ENCODE measurements at regions not wholly inside any gene's neighbourhood (a gene's known extent, or its start where the extent isn't known, plus 50 kb on each side); places are given as distances from the start of the nearest gene placed in this dataset.

DNA sequence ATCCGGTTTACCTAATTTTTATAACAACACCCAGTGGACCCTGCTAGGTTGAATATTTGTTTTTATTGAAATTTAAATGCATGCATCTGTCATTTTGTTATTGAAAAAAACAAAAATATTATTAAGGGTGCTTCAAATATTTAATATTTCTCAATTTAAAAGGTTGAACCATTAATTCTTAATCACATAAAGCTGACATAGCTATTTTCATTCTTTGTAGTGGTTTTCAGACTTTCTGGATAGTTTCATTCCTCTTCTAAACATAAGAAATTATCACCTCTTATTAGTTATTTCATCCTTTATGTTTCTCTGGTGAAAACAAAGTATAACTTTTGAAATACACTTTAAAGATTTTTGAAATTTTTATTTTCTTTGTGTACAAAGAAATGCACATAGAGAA lies 369.9 kb upstream of the PLSCR5 start:
- H3K36me3 Mint-ChIP-seq (ENCODE audit: low read depth, unreplicated experiment), result no peaks in the 10 kb centered on the region
- TF ChIP-seq, protein P1, sequence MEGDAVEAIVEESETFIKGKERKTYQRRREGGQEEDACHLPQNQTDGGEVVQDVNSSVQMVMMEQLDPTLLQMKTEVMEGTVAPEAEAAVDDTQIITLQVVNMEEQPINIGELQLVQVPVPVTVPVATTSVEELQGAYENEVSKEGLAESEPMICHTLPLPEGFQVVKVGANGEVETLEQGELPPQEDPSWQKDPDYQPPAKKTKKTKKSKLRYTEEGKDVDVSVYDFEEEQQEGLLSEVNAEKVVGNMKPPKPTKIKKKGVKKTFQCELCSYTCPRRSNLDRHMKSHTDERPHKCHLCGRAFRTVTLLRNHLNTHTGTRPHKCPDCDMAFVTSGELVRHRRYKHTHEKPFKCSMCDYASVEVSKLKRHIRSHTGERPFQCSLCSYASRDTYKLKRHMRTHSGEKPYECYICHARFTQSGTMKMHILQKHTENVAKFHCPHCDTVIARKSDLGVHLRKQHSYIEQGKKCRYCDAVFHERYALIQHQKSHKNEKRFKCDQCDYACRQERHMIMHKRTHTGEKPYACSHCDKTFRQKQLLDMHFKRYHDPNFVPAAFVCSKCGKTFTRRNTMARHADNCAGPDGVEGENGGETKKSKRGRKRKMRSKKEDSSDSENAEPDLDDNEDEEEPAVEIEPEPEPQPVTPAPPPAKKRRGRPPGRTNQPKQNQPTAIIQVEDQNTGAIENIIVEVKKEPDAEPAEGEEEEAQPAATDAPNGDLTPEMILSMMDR (IDR thresholded peaks at IDR 0.05; ENCODE audit: unreplicated experiment), result no peak
- H3K4me3 Mint-ChIP-seq (ENCODE audit: unreplicated experiment), result no peak overlapping the region
- no peaks in the 10 kb centered on the region for H3K9me3 Mint-ChIP-seq (ENCODE audit: unreplicated experiment)
- no peak for DNase-seq (ENCODE audit: low spot score)
- H3K27me3 Mint-ChIP-seq (ENCODE audit: unreplicated experiment), result no peaks in the 10 kb centered on the region
- no peak overlapping the region for H3K27ac Mint-ChIP-seq (ENCODE audit: unreplicated experiment)
- no peaks in the 10 kb centered on the region for H3K4me1 Mint-ChIP-seq (ENCODE audit: unreplicated experiment)

DNA sequence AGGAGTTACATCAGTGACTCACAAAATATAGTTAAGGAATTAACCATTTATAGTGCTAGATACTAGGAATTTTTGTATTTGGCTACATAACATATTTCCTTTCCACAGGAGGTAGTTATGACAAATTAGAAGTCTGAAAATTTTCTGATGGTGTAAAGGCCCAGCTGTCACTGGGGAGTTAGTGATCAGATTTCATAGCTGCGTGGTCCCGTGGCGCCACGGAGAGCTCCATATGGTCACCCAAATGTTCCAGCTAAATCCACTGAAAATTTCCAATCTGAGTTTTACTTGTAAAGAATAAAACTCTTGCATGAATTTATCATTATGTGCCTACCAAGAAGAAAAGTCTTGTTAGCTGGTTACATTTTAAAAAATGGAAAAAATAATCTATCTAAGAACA lies 368.9 kb upstream of the PLSCR5 start:
- Mint-ChIP-seq H3K27ac (ENCODE audit: unreplicated experiment) (no peak overlapping the region), H3K4me3 (ENCODE audit: unreplicated experiment) (no peak overlapping the region), H3K9me3 (ENCODE audit: unreplicated experiment) (no peaks in the 10 kb centered on the region), H3K27me3 (ENCODE audit: unreplicated experiment) (no peaks in the 10 kb centered on the region), H3K36me3 (ENCODE audit: low read depth, unreplicated experiment) (no peaks in the 10 kb centered on the region), H3K4me1 (ENCODE audit: unreplicated experiment) (no peaks in the 10 kb centered on the region)
- TF ChIP-seq, protein P1 (IDR thresholded peaks at IDR 0.05; ENCODE audit: unreplicated experiment), result no peak
- DNase-seq (ENCODE audit: low spot score), result no peak

DNA sequence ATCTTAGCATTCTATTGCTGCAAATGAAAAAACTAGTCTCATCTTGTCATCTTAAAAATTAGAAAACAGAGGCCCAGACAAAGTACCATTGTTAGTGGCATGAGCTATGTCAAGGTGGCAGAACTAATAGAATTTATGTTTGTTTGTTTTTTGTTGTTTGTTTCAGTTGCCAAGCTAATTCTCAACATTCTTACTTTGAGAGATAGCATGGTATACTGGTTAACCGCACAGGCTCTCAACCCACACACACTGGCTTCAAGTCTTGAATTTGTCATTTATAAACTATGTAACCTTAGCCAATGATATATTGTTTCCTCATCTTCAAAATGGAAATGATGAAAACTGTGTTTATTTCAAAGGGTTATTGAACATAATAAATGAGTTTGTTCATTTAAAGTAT lies 367.6 kb upstream of the PLSCR5 start:
- no peak overlapping the region for H3K27ac Mint-ChIP-seq (ENCODE audit: unreplicated experiment)
- no peak overlapping the region for H3K4me3 Mint-ChIP-seq (ENCODE audit: unreplicated experiment)
- H3K27me3 Mint-ChIP-seq (ENCODE audit: unreplicated experiment), result no peaks in the 10 kb centered on the region
- H3K4me1 Mint-ChIP-seq (ENCODE audit: unreplicated experiment), result peaks cover 2% of the 10 kb centered on the region
- TF ChIP-seq, protein P1 (IDR thresholded peaks at IDR 0.05; ENCODE audit: unreplicated experiment), result no peak
- no peaks in the 10 kb centered on the region for H3K9me3 Mint-ChIP-seq (ENCODE audit: unreplicated experiment)
- no peaks in the 10 kb centered on the region for H3K36me3 Mint-ChIP-seq (ENCODE audit: low read depth, unreplicated experiment)
- DNase-seq (ENCODE audit: low spot score), result no peak

DNA sequence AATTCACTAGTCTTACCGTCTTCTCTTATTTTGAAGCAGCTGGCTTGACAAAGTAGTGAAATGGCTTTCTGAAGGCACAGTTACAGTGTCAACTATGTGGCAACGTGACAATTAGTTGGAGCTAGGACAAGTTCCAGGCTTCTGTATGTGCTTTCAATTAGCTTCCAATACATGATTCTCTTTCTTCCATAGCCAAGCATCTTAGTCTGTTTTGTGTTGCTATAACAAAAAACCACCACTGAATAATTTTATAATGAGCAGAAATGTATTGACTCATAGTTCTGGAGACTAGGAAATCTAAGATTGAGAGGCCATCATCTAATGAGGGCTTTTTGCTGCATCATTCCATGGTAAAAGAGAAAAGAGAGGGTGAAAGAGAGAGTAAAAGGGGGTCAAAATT lies 365.1 kb upstream of the PLSCR5 start:
- no peaks in the 10 kb centered on the region for H3K27me3 Mint-ChIP-seq (ENCODE audit: unreplicated experiment)
- no peaks in the 10 kb centered on the region for H3K9me3 Mint-ChIP-seq (ENCODE audit: unreplicated experiment)
- no peak overlapping the region for H3K27ac Mint-ChIP-seq (ENCODE audit: unreplicated experiment)
- no peak overlapping the region for H3K4me3 Mint-ChIP-seq (ENCODE audit: unreplicated experiment)
- no peaks in the 10 kb centered on the region for H3K36me3 Mint-ChIP-seq (ENCODE audit: low read depth, unreplicated experiment)
- TF ChIP-seq, protein P1 (IDR thresholded peaks at IDR 0.05; ENCODE audit: unreplicated experiment), result no peak
- peaks cover 2% of the 10 kb centered on the region for H3K4me1 Mint-ChIP-seq (ENCODE audit: unreplicated experiment)
- DNase-seq (ENCODE audit: low spot score), result no peak

DNA sequence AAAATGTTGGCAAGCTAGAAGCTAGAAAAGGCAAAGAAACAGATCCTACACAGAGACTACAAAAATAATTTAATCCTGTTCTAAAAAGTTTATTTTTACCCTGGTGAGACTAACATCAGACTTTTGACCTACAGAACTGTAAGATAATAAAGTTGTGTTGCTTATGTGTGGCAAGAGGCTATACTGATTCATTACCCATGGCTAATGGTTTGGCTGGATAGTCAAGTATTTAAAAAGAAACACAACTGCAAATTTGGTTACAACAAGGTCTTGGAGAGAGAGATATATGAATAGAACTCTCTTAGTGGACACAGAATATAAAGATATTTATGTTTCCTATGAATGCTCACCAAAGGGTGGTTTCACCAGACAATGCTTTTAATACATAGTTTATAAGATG lies 364.2 kb upstream of the PLSCR5 start:
- DNase-seq (ENCODE audit: low spot score), result no peak
- peaks cover 2% of the 10 kb centered on the region for H3K4me1 Mint-ChIP-seq (ENCODE audit: unreplicated experiment)
- no peaks in the 10 kb centered on the region for H3K36me3 Mint-ChIP-seq (ENCODE audit: low read depth, unreplicated experiment)
- no peaks in the 10 kb centered on the region for H3K27me3 Mint-ChIP-seq (ENCODE audit: unreplicated experiment)
- TF ChIP-seq, protein P1 (IDR thresholded peaks at IDR 0.05; ENCODE audit: unreplicated experiment), result no peak
- H3K9me3 Mint-ChIP-seq (ENCODE audit: unreplicated experiment), result no peaks in the 10 kb centered on the region
- H3K4me3 Mint-ChIP-seq (ENCODE audit: unreplicated experiment), result no peak overlapping the region
- H3K27ac Mint-ChIP-seq (ENCODE audit: unreplicated experiment), result no peak overlapping the region
